Activated CD4-positive, alpha-beta T cell treated with anti-CD3 and anti-CD28 coated beads, Interleukin-2, amount 50 U/mL, for 1 hour (primary cell): ENCODE measurements at regions not wholly inside any gene's neighbourhood (a gene's known extent, or its start where the extent isn't known, plus 50 kb on each side); places are given as distances from the start of the nearest gene placed in this dataset.

Source experiments
- DNase-seq: peaks from one replicate; pipeline ENCODE4 v3.0.0-alpha.2; 2020

DNA sequence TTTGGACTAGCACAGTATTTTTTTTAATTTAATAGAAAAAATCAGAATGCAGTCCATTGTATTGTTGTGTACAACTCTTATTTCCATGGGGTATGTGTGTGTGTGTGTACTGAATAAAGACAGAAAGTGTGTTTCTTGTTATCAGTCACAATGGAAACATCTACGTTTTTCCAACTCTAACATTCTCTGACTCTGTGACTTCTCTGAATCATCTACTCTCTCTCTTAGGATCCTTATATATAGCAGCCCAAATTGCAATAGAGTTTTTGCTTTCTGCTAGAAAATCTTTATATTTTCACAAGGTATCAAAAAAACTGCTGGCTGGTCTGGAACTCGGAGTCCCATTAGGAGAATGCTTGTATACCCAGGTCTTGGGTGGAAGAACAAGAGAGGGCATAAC, 138.9 kb upstream of the ARID2 start:
- no peak for DNase-seq

- no peak for DNase-seq
These were observed 137.9 kb upstream of the ARID2 start for GRCh38 chr12:45591635-45592034.

DNA sequence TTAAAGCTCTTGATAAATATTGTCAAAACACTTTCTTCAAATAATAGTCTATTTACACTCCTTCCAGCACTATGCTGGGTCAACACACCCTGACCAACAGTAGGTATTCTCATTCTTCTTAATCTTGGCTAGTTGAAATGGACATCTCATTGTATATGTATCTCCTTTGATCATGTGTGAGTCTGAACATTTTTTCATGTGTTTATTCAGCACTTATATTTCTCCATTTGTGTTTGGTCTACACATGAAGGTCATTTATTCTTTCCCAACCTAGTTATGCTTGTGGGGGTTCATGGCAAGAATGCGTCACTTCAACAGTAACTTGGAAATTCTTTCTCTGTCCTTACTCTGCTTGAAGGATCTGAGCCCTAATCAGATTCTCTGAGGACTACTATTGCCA, 133.1 kb upstream of the ARID2 start:
- no peak for DNase-seq

DNA sequence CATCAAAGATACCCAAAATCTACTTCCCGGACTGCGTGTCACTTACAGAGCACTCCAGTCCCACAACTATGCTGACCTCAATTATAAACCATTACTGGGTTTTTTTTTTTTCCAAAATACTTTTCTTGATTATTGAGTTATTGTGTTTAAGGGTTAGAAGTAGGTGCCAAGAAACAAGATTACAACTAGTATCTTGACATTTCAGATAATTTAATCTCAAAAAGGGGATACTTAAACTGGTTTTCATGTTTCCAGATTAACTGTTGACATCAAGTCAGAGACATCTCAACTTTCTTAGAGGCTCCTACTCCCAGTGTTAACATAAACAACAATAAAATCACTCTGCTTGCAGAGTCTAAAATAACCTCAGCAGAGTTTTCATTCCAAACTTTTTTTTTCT, 131.2 kb upstream of the ARID2 start:
- no peak for DNase-seq

- DNase-seq = no peak
These were observed 130.7 kb upstream of the ARID2 start for GRCh38 chr12:45598761-45599160.

GRCh38 chr12:45599196-45599595, 130.3 kb upstream of the ARID2 start:
- DNase-seq = no peak

- no peak for DNase-seq
These were observed 128.1 kb upstream of the ARID2 start for GRCh38 chr12:45601390-45601789.

- no peak for DNase-seq
These were observed 127.6 kb upstream of the ARID2 start for GRCh38 chr12:45601888-45602287.

DNA sequence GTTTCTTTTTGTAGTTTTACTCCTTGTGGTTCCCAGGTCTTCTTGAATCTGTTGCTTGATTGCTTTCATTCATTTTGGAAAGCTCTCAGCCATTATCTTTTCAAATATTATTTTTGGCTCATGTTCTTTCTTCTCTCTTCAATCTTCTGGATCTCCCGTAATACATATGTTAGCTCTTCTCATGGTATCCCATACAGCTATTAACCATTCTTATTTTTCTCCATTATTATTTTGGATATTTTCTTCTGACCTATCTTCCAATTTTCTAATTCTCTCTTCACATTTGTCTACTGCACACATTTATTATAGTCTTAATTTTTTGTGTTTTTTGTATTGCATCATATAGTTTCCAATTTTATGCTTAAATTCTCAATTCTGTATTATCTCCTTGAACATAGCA, 123.9 kb upstream of the ARID2 start:
- no peak for DNase-seq

DNA sequence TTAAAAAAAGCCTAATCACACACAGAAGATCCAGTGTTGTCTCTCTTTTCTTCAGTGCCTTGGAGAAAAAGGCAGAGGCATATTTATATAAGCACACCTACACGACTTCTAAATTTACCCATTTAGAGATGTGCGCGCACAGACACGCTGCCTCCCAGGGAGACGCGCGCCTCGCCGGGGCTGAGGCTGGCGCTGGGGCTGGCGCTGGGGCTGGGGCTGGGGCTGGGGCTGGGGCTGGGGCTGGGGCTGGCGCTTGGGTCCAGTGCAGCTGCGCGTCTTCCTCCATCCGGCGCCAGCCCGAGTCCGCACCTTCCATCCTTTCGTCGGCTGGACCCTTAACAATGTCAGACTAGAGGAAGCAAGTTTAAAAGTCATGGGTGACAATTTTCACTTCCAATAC, 118.4 kb upstream of the ARID2 start:
- no peak for DNase-seq

- no peak for DNase-seq
These were observed 118.0 kb upstream of the ARID2 start for GRCh38 chr12:45611495-45611894.

DNA sequence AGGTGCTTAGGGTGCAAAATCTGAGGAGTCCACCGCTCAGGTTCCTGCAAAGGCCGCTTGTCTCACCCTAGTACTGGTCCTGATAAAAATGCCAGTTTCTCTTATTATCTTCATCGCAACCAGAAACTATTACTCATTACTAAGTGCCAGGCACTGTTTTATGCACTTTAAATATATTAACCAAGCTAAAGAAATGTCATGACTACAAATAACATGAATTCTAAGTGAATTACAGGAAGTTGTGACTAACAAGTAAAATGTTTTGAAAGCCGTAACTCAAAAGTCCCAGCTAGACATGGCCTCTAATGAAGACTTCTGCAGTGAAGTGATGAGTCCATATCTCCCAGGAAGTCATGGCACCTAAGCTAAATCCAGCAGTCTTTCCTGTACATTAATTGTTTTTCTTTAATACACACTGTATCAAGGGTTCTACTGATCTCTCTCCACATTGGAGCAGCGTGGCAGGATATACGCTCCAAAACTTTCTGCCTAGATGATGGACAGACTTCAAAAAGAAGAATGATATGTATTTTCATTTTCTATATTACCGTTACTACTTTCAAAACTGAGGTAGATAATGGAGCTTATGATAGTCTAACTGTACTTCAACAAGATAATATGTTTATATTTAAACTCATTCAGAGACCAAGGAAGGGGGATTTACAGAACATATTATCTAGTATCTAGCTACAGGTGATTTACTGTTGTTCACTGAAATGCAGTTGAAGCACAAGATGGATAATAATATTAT, 117.3 kb upstream of the ARID2 start:
- no peak for DNase-seq

DNA sequence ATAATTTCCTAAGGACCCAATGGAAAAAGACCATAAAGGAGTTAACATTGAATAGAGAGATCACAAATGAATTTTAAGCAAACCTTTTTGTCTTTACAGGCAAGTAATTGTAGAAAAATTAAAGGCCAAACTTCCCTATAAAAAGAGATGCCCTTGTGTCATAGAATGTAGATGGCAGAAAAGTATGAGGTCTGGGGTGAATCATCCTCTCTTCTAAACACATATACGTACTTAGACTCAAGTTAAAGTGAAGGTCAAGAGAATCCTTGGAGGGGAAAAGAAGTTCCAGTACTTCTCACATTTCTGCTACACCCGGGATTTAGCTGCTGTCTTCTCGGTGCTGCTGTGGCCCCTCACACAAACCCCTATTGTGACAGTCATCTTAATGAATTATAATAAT, 116.2 kb upstream of the ARID2 start:
- DNase-seq = no peak

DNA sequence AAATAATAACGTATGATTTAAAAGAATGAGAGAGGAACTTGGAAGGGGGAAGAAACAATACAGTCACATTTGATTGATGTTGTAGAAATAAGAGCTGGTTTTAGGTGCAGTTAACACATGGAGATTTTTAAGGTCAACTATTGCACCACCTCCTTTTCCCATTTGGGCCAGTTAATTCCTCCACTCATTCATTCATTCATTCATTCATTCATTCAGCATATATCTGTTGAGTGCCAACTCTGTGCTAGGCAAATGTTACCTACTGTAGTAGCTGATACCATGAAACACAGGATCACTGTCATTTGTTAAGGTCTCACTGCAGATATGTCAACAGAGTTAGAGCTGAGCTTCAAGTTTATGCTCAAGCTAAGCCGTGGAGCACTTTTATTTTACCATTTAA, 115.7 kb upstream of the ARID2 start:
- DNase-seq = no peak

DNA sequence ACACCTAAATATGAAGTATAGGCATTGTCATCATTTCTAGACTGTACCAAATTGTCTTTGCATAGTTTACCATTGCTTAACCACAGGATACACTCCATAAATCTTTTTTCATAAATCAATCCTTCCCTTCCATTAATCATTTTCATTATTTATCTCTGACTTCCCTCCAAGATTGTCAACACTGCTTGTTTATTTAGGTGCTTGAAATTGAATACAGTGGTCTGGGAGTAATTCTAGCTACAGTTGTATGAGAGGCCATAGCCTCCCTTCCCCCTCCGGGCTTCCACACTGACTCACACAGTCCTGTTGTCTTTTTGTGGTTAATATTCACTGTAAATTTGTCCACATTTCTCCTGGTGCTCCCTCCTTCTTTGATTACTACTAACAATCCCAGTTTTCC, 114.2 kb upstream of the ARID2 start:
- no peak for DNase-seq

DNA sequence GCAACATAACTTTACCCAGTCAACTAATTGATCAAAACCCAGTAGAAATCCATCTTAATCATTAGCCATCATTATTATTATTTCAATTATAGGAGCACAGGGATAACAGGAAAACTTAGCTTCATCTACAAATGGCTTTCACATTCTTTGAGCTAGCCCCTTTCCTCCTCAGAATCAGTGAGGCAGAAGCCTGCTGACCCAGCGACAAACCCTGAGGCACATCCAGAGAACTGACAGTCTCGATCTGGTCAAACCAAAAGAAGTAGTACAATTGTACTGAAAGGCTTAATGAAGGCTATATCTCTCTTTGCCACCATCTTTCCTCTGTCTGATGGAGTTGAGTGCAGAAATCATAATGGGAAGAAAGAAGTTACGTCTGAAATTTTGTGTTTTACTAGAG, 109.8 kb upstream of the ARID2 start:
- DNase-seq = no peak

GRCh38 chr12:45621703-45622102, 107.8 kb upstream of the ARID2 start:
- no peak for DNase-seq

DNA sequence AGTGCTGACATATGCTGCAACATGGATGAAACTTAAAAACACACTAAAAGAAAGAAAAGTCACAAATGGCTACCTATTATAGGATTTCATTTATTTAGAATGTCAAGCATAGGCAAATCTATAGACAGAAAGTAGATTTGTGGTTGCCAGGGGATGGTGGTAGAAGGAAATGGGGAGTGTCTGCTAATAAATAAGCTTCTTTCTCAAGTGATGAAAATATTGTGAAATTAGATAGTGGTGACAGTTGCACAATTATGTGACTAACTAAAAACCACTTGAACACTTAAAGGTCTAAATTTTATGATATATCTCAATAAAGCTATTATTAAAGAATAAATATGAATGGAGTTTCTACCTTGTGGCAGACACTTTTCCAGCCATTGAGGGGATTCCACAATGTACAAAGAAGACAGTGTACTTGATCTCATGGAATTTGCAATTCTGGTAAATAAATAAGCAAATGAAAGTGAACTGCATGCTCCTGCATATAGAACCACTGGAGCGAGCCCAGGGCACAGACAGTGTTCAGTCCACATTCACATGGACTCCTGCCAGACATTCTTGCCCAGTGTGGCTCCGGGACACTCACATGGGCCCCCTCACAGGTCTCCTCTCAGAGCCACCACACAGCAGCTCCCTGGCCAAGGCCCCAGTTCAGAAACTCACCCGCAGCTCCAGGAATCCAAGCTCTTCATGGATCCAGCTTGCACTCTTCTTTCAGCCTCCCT, 107.1 kb upstream of the ARID2 start:
- no peak for DNase-seq

DNA sequence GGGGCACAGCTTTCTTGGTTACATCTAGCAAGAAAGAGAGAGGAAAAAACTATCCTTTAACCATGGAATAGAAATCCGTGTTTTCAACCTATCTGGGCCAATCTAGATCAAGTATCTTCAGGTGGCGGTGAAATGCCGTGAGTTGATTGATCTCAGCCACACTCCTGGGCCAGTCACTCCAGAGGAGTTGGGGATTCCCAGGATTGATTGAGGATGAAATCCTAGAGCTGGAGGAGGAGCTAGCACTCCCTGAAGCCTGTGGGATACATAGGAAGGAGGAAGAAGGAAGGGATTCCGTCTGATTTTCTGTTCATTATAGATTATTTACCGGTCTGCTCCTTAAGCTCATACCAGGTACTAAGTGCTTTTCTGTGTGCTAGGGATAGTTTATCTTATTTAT, 106.3 kb upstream of the ARID2 start:
- no peak for DNase-seq

- DNase-seq = no peak
These were observed 105.6 kb upstream of the ARID2 start for GRCh38 chr12:45623940-45624339.

- DNase-seq = no peak
These were observed 102.5 kb upstream of the ARID2 start for GRCh38 chr12:45626965-45627364.

DNA sequence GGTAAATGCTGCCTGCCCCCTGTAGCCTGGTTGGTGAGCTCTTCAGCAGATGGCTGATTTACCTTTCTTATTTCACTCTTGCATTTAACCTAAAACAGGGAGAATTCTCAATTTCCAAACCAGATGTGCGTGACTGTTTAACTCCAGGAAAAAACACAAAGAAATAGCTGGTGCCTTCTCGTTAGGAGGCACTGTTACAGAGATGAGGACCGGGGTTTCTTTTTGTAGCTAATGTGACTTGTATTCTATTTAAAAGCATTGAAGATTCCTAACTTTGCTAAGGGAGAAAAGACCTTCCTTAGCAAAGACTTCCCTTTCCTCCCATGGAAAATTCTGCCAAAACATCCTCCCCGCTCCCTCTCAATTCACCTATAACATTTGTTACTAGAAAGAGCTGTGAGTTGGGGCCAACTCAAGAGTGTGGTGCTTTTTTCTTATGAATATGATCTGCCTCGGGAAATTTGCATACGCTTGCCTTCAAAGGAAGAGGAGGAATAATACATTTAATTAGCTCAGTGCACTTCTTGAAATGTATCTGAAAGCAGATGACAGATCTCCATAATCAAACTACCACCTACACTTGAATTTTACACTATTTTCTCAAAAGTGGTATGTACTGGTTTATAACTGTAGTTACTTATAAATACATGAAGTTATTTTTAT, 102.0 kb upstream of the ARID2 start:
- no peak for DNase-seq

DNA sequence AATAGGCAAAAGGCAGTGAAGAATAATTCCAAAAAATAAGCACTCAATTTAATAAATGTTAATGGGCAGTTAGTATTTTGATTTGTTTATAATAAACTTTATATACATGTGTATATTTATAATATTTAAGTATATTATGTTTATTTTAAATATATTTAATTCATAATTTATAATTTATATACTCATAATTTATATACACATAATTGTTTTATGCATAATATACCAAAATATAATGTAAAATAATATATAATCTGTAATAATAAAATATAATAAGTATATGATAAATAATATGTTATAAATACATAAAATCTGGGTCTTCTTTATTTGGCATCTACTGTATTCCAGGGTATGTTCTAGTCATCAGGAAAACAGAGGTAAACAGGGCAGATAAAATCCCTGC, 100.2 kb upstream of the ARID2 start:
- DNase-seq = no peak

GRCh38 chr12:45633733-45634132, 95.8 kb upstream of the ARID2 start:
- DNase-seq = no peak
